ENCODE measurements at regions not wholly inside any gene's neighbourhood (a gene's known extent, or its start where the extent isn't known, plus 50 kb on each side); places are given as distances from the start of the nearest gene placed in this dataset.

GRCh38 chr10:78766603-78767002 lies 302.2 kb upstream of the ZMIZ1 start:
- TF ChIP-seq CTCF (IDR thresholded peaks at IDR 0.05 in 2 of 3, conservative IDR thresholded peaks at IDR 0.05 in 1 of 3; ENCODE audit: borderline replicate concordance in 1 of 3, insufficient read depth in 1 of 3, low read depth in 2 of 3, low read length in 2 of 3) (no peak), POLR2A (IDR thresholded peaks at IDR 0.05; ENCODE audit: borderline replicate concordance, extremely low read depth, insufficient read depth, insufficient read length) (no peak), MAX (IDR thresholded peaks at IDR 0.05) (no peak), ZFX (IDR thresholded peaks at IDR 0.05) (no peak), ATF3 (IDR thresholded peaks at IDR 0.05) (no peak), CEBPB (IDR thresholded peaks at IDR 0.05; ENCODE audit: low read depth) (no peak), RAD21 (IDR thresholded peaks at IDR 0.05; ENCODE audit: low read depth) (no peak), SIN3A (IDR thresholded peaks at IDR 0.05; ENCODE audit: low read depth) (no peak), EZH2phosphoT487 (IDR thresholded peaks at IDR 0.05; ENCODE audit: borderline replicate concordance) (no peak), EGR1 (IDR thresholded peaks at IDR 0.05; ENCODE audit: low read depth) (no peak), ZNF274 (IDR thresholded peaks at IDR 0.05; ENCODE audit: low read depth, low read length) (no peak), EZH2 (IDR thresholded peaks at IDR 0.05) (no peak)

Measured in HCT116 (cell line).